Erythroblast (primary cell): ENCODE measurements at regions not wholly inside any gene's neighbourhood (a gene's known extent, or its start where the extent isn't known, plus 50 kb on each side); places are given as distances from the start of the nearest gene placed in this dataset.

Experiments used
- GATA1 ChIP-seq: IDR thresholded peaks from 2 replicates; pipeline ENCODE4 v1.6.1; 2011; ENCODE audit warnings: low read depth, mild to moderate bottlenecking, control low read depth, low read length, moderate library complexity
- POLR2A ChIP-seq: IDR thresholded peaks from 2 replicates; pipeline ENCODE4 v1.6.1; 2011; ENCODE audit warnings: mild to moderate bottlenecking, low read length

GRCh38 chr16:86303787-86304678 is 206.3 kb upstream of the FOXF1 start:
- TF ChIP-seq POLR2A, result no peak
- TF ChIP-seq GATA1, result no peak
